Testis (tissue), 2 donors: ENCODE measurements at regions not wholly inside any gene's neighbourhood (a gene's known extent, or its start where the extent isn't known, plus 50 kb on each side); places are given as distances from the start of the nearest gene placed in this dataset.

Experiments
- DNase-seq: peaks from one replicate; pipeline ENCODE4 v3.0.0-alpha.2; 2019
- H3K27ac ChIP-seq, 2 donors: fragments of 200-600 bp; sonication (generic); one replicate each; pipeline ENCODE4 v1.5.1; 2019
- H3K27me3 ChIP-seq: fragments of 200-600 bp; sonication (generic); one replicate; pipeline ENCODE4 v1.5.1; 2019
- H3K36me3 ChIP-seq: fragments of 200-600 bp; sonication (generic); one replicate; pipeline ENCODE4 v1.5.1; 2017; ENCODE audit warnings: low read depth; ENCODE audit errors: missing control alignments
- H3K4me1 ChIP-seq: fragments of 200-600 bp; sonication (generic); one replicate; pipeline ENCODE4 v1.5.1; 2019
- H3K4me3 ChIP-seq, 2 donors: fragments of 200-600 bp; sonication (generic); one replicate each; pipeline ENCODE4 v1.5.1; 2017 to 2019
- H3K9me3 ChIP-seq: fragments of 200-600 bp; sonication (generic); one replicate; pipeline ENCODE4 v1.5.1; 2017
- CTCF ChIP-seq, 3 experiments: fragments of 450-650 bp in 2 of 3; fragments of 200-600 bp in 1 of 3; sonication (generic) in 1 of 3; IDR thresholded peaks; one replicate each; pipeline ENCODE4 v1.5.1; 2016 to 2019; ENCODE audit warnings: antibody characterized with exemption in 3 of 3, mild to moderate bottlenecking in 2 of 3, moderate library complexity in 1 of 3
- POLR2A ChIP-seq: fragments of 450-650 bp; IDR thresholded peaks from one replicate; pipeline ENCODE4 v1.6.1; 2017; ENCODE audit warnings: antibody characterized with exemption, mild to moderate bottlenecking, moderate library complexity
- WGBS, 2 donors: methylation state at CpG; one replicate each; pipeline ENCODE4 v1.1.5; 2018; 5-methylcytosine and 5-hydroxymethylcytosine counted together
- intact Hi-C: fragments of 100-400 bp; cut with DNase I; formaldehyde crosslinking; loops from one replicate; pipeline ENCODE4 v1.15.1; 2023; ENCODE audit warnings: low total_unique reads

DNA sequence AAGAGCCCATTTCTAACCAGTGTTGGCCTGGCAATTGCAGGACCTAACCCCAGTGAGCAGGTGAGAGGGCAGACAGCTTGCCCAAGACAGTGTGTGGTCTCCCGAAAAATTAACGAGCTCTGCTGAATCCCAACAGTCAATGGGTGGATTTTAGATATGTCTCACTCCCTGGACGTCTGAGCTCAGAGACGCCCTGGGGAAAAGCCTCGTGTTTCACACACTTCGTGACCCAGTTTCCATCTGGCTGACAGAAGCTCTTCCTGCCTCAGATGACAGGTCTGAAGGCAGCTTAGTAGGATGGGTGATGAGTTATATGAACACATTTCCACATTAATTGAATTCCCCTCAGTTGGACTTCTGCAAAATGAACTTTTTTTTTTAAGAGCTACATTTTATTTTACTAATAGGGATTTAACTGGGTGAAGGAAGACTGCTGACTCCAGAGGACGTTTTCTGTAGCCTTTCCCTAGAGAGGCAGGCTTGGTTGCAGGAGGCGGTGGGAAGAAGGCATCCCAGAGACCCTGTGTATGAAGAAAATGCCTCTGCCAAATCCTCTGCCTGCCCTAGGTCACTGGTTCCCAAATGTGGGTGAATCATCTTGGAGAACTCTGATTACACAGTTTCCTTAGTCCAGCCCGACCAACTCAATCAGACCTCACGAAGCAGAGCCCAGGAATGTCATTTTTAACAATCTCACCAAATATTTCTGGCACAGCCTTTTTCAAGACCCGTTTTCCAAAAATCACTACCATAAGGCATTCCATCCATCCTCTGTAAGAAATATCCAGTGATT, 71.7 kb upstream of the LY86 start:
- DNase-seq, result no peak
- no peaks in the 10 kb centered on the region for H3K4me1 ChIP-seq
- no peaks in the 10 kb centered on the region for H3K27me3 ChIP-seq
- H3K36me3 ChIP-seq, result no peaks in the 10 kb centered on the region
- intact Hi-C loops, result no loop called here
- H3K9me3 ChIP-seq, result no peaks in the 10 kb centered on the region
- no peak overlapping the region for H3K27ac ChIP-seq
- H3K4me3 ChIP-seq, result no peak overlapping the region
- WGBS, 2 donors, result 72 to 79% methylated on average over 9 to 11 of the region's 11 CpGs
- TF ChIP-seq CTCF (IDR thresholded peaks at IDR 0.05), result no peak
- TF ChIP-seq POLR2A, result no peak

DNA sequence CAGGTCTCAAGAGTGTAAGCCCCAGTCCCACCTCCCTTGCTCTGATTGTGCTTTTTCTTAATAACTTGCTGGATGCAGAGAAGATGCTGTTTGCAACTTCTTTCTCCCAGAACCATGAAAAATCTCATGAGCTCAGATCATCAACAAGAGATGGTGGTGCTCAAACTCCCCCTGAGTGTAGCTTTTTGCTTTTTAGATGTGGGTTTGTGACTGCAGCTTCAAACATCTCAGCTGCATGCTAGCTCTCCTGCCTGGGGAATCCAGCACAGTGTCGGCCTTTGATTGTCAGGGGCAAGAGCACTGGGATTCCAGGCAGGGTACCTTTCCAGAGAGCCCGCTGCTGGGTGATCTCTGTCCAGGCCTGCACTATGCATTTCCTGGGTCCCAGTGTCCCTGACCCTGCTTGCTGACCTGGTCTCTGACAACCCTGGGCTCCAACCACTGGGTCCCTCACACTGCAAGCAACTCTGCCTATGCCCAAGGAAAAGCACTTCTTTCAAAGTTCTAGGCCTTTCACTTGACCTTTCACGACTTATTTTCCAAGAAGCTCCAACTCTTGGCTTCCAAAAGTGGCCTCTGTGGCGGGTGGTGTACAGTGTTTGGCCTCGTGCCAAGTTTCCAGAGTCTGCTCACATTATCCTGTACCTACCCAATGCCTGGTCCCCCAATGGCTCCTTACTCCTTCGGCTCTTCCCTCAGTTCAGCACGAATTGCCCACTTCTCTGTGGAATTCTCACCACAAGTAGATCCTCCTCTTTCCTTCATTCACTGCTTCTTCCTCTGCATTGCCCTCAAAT, 69.7 kb upstream of the LY86 start:
- no peaks in the 10 kb centered on the region for H3K27me3 ChIP-seq
- DNase-seq, result no peak
- 66 to 74% methylated on average over 7 of the region's 7 CpGs for WGBS, 2 donors
- no peaks in the 10 kb centered on the region for H3K36me3 ChIP-seq
- no peak overlapping the region for H3K27ac ChIP-seq
- no peaks in the 10 kb centered on the region for H3K4me1 ChIP-seq
- no peak overlapping the region for H3K4me3 ChIP-seq
- TF ChIP-seq POLR2A (no peak), CTCF (IDR thresholded peaks at IDR 0.05) (no peak)
- intact Hi-C loops, result no loop called here
- no peaks in the 10 kb centered on the region for H3K9me3 ChIP-seq

DNA sequence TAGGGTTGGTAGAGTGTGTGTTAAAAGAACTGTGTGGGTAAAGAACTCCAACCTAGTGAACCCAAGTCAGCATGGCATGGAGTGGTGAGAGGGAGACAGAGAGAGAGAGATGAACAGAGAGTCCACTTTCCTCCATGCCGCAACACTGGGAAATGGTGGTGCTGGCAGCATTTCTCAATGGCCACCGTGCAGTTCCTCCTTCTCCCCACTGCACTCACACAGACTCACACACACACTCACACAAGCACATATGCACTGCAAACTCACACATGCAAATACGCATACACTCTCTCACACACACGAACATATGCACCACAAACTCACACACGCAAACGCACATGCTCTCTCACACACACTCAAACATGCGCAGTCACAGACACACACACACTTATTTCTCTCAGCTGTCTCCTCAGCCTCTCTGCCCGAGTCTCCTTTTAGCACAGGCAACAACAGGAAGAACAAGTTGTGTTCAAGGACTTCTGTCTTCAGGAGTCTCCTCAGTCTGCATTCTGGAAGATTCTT, 66.5 kb upstream of the LY86 start:
- H3K36me3 ChIP-seq, result no peaks in the 10 kb centered on the region
- no peak for DNase-seq
- H3K9me3 ChIP-seq, result no peaks in the 10 kb centered on the region
- TF ChIP-seq POLR2A (no peak), CTCF (IDR thresholded peaks at IDR 0.05) (no peak)
- 85% methylated on average over 8 of the region's 8 CpGs for WGBS, 2 donors
- H3K27ac ChIP-seq, result no peak overlapping the region
- H3K27me3 ChIP-seq, result no peaks in the 10 kb centered on the region
- intact Hi-C loops, result no loop called here
- H3K4me3 ChIP-seq, result no peak overlapping the region
- no peaks in the 10 kb centered on the region for H3K4me1 ChIP-seq

DNA sequence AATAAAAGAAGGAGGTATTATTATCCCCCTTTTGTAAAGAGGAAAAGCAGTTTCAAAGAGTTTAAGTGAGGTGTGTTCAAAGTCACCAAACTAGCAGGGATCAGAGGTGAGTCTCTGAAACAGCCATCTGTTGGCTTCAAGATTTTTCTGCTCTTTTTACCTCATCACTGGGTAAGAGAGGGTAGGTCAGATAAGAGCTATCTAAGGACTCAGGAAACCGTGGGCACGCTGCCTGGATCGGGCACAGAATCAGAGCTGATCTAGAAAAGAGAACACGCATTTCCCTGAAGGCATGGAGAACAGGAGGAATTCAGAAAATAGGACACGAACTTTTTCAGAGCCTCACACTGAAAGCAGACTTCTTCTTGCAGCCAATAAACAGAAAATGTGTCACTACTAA, 65.8 kb upstream of the LY86 start:
- H3K4me1 ChIP-seq, result no peaks in the 10 kb centered on the region
- WGBS, 2 donors, result 44 to 62% methylated on average over 5 of the region's 5 CpGs
- H3K27ac ChIP-seq, result no peak overlapping the region
- H3K9me3 ChIP-seq, result no peaks in the 10 kb centered on the region
- no peaks in the 10 kb centered on the region for H3K36me3 ChIP-seq
- intact Hi-C loops, result no loop called here
- no peak overlapping the region for H3K4me3 ChIP-seq
- no peaks in the 10 kb centered on the region for H3K27me3 ChIP-seq
- TF ChIP-seq CTCF (IDR thresholded peaks at IDR 0.05), result no peak
- TF ChIP-seq POLR2A, result no peak
- no peak for DNase-seq
